Stimulated activated CD8-positive, alpha-beta memory T cell treated with anti-CD3 and anti-CD28 coated beads, Interleukin-15, amount 100 ng/mL, for 48 hours (primary cell): ENCODE measurements at regions not wholly inside any gene's neighbourhood (a gene's known extent, or its start where the extent isn't known, plus 50 kb on each side); places are given as distances from the start of the nearest gene placed in this dataset.

Source experiments
- DNase-seq, 2 donors: peaks; one replicate each; pipeline ENCODE4 v3.0.0-alpha.2; 2020; ENCODE audit warnings: low read depth in 2 of 2

- DNase-seq = no peak
These were observed 319.7 kb upstream of the ARGLU1 start for GRCh38 chr13:106887686-106888085.

- no peak for DNase-seq
These were observed 316.0 kb upstream of the ARGLU1 start for GRCh38 chr13:106883976-106884375.

GRCh38 chr13:106882246-106882645 is 314.3 kb upstream of the ARGLU1 start:
- DNase-seq = no peak

GRCh38 chr13:106879806-106880205 is 311.9 kb upstream of the ARGLU1 start:
- no peak for DNase-seq

GRCh38 chr13:106874323-106874722 is 306.4 kb upstream of the ARGLU1 start:
- DNase-seq = no peak

- DNase-seq = no peak
These were observed 305.9 kb upstream of the ARGLU1 start for GRCh38 chr13:106873810-106874209.

- no peak for DNase-seq
These were observed 299.3 kb upstream of the ARGLU1 start for GRCh38 chr13:106867249-106867648.

- DNase-seq = no peak
These were observed 297.9 kb upstream of the ARGLU1 start for GRCh38 chr13:106865716-106866440.

- no peak for DNase-seq
These were observed 291.6 kb upstream of the ARGLU1 start for GRCh38 chr13:106859533-106859904.

GRCh38 chr13:106858903-106859532 is 291.1 kb upstream of the ARGLU1 start:
- DNase-seq = no peak

GRCh38 chr13:106852436-106852835 is 284.5 kb upstream of the ARGLU1 start:
- no peak for DNase-seq

- no peak for DNase-seq
These were observed 283.2 kb upstream of the ARGLU1 start for GRCh38 chr13:106850973-106851650.

GRCh38 chr13:106846571-106847448 is 278.9 kb upstream of the ARGLU1 start:
- no peak for DNase-seq

GRCh38 chr13:106836186-106836802 is 268.4 kb upstream of the ARGLU1 start:
- no peak for DNase-seq

- DNase-seq = no peak
These were observed 267.5 kb upstream of the ARGLU1 start for GRCh38 chr13:106835477-106835876.

- no peak for DNase-seq
These were observed 254.0 kb upstream of the ARGLU1 start for GRCh38 chr13:106821979-106822378.

GRCh38 chr13:106819413-106820180 is 251.7 kb upstream of the ARGLU1 start:
- no peak for DNase-seq

GRCh38 chr13:106818971-106819370 is 251.0 kb upstream of the ARGLU1 start:
- DNase-seq = no peak

GRCh38 chr13:106815545-106815944 is 247.6 kb upstream of the ARGLU1 start:
- no peak for DNase-seq

GRCh38 chr13:106814463-106814862 is 246.5 kb upstream of the ARGLU1 start:
- no peak for DNase-seq

- DNase-seq = no peak
These were observed 242.1 kb upstream of the ARGLU1 start for GRCh38 chr13:106810069-106810468.
